HG02610 (cell line): ENCODE measurements at regions not wholly inside any gene's neighbourhood (a gene's known extent, or its start where the extent isn't known, plus 50 kb on each side); places are given as distances from the start of the nearest gene placed in this dataset.
"Not testable (repeated sequence)": the region's sequence is repeated elsewhere in the genome, so short reads cannot be mapped to it uniquely, and the experiment has no call there.

Experiments used
- ATAC-seq: cut with Tn5 transposase; IDR thresholded peaks from one replicate; pipeline ENCODE4 v1.9.1; 2021; ENCODE audit warnings: mild to moderate bottlenecking, moderate library complexity; ENCODE audit not compliant: unreplicated experiment

- ATAC-seq = no peak
Measured at GRCh38 chr3:14252321-14253021, 73.9 kb downstream of the LSM3 start.

GRCh38 chr3:14253022-14253706, 74.5 kb downstream of the LSM3 start:
- no peak for ATAC-seq

DNA sequence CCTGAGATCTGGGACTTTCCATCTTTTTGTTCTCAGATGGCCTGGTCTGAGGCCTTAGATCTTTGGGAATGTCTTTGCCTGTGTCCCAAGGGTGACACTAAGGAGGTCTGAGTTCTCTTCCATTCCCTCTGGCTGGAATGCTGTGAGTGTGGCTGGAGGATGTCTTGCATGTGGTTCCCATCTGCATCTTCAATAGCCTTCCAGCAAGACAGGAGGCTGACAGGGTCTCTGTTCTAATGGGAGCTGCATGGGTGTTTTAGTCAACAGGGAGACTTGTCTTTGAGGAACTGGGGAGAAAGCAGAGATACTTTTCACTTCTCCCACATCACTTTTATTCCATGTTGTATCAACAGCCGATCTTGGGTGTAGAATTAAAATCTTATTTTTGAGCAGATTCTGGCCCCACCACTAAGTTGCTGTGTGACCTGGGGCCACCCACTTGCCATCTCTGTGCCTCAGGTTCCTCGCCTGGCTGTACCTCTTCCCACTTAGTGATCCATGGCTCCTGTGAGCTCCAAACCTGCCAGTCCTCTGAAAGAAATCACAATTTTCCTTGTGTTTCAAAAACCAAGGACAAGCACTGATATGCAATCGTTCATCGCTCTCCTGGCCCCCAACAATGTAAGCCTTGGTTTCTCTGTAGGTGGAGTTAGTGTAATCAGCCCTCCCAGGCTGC, 75.2 kb downstream of the LSM3 start:
- ATAC-seq = no peak

DNA sequence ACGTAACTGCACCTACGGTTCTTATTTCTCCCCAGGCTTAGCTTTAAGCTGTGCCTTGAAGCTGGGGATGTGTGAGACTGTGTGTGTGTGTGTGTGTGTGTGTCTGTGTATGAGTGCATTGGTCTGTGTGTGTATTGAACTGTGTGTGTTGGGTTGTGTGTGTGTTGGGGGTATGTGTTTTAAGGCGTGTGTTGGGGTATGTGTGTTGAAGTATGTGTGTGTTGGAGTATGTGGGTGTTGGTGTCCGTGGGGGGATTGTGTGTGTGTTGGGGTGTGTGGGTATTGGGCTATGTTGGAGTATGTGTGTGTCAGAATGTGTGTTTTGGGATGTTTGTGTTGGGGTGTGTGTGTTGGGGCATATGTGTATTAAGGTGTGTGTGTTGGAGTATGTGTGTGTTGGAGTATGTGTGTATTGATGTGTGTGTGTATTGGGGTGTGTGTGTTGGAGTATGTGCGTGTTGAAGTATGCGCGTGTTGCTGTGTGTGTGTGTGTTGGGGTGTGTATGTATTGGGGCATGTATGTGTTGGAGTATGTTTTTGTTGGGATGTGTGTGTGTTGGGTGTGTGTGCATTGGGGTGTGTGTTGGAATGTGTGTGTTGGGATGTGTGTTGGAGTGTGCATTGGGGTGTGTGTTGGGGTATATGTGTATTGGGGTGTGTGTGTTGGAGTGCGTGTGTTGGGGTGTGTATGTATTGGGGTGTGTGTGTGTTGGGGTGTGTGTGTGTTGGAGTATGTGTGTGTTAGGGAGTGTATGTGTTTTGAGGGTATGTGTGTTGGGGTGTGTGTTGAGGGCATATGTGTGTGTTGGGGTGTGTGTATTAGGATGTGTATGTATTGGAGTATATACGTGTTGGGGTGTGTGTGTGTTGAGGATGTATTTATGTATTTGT, 76.4 kb downstream of the LSM3 start:
- no peak for ATAC-seq

DNA sequence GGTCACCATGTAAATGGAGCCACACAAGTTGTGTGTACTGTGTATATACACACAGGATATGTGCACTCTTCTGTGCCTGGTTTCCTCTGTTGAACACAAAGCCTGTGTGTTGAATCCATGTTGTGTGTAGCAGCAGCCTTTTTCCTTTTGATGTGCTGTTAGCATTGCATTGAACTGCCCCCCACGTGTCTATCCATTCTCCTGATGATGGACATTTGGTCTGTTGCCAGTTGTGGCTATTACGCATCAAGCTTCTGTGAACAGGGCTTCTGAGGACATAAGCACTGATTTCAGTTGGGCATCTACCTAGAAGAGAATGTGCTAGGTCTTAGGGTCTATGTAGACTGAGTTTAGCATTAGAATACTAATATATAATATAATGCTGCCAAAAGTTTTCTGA, 77.4 kb downstream of the LSM3 start:
- ATAC-seq = no peak

GRCh38 chr3:14256561-14257342, 78.1 kb downstream of the LSM3 start:
- no peak for ATAC-seq

DNA sequence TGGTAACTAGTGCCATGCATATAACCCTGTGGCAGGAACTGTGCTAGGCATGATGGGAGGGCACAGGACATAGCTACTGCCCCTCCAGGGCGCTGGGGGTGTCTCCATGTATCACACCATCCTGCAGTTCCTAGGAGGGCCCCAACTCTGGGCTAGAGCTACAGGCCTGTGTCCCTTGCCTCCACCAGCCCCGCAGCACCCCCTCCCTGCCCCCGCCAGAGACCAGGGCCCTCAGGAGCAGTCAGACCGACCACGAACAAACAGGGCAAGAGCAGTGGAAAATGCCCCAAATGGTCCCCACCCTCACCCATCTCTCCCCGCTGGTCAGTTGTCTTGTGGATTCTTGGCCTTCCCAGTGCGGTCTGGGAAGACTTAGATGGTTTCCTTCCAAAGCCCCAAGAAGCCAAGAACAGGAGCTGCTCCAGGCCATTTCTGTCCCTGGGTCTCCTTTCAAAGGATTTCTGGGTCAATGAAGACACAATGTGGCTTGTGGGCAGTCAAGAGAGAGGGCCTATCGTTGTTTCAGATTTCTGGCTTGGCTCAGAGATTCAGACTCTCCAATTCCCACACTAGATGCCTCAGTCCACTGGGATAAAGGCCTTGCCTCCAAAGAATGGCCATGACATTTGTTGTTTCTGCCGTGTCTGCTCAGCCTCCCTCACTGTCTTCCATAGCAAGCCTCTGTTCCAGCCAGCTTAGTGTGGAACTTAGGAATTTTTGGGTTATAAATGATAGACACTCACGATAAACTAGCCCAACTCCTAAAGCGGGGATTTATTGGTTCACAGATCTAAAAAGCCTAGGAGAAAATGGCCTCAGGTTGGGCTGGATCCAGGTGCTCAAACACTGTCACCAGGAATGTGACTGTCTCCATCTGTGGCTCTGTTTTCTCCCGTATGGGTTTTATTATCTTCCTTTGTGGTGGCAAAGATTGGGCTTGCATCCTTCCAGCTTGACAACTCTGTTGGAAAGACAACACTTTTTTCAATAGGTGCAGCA, 80.6 kb downstream of the LSM3 start:
- no peak for ATAC-seq

DNA sequence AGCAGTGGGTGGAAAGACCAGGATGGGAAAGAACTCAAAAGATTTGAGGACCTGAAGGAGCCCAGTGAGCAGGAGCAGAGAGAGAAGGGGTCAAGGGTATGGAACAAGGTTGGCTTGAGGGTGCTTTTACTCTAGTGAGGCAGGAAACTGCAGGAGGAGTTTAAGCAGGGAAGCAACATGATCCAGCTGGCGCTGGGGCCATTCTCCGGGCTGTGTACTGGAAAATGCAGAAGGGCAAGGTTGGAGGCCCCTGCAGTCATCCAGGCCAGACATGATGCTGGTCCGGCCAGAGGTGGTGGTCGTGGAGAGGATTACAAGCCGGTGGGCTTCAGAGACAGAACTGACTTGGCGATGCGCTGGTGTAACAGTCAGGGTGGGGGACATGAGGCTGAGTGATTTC, 81.8 kb downstream of the LSM3 start:
- ATAC-seq = no peak

- ATAC-seq = no peak
Measured at GRCh38 chr3:14261229-14261628, 82.6 kb downstream of the LSM3 start.

GRCh38 chr3:14262212-14262611, 83.6 kb downstream of the LSM3 start:
- ATAC-seq = no peak

GRCh38 chr3:14262867-14263266, 84.2 kb downstream of the LSM3 start:
- no peak for ATAC-seq

DNA sequence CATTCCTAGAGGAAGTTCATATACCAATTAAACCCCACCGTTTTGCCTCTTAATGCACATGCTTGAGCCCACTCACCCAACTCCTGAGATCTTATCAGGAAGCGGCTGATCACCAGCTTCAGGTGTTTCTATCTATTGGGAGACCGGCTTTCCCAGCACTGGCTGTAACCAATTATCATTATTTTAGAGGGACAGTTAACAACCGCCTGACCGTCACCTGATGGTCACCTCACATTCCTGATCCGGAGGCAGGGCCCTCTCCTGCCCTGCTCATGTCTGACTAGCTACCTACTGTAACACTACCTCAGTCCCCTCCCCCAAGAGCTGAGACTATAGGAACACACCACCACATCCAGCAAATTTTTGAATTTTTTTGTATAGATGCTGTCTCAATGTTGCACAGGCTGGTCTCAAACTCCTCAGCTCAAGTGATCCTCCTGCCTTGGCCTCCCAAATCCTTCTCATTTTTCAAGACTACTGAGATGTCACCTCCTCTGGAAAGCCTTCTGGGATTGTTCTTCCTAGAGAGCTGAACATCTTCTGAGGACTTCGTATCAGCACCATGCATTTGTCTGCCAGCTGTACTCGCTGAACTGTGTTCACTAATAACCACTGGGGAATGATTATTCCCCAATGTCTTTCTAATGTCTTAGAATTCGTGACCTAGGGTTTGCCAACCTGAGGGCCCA, 84.8 kb downstream of the LSM3 start:
- ATAC-seq = no peak

DNA sequence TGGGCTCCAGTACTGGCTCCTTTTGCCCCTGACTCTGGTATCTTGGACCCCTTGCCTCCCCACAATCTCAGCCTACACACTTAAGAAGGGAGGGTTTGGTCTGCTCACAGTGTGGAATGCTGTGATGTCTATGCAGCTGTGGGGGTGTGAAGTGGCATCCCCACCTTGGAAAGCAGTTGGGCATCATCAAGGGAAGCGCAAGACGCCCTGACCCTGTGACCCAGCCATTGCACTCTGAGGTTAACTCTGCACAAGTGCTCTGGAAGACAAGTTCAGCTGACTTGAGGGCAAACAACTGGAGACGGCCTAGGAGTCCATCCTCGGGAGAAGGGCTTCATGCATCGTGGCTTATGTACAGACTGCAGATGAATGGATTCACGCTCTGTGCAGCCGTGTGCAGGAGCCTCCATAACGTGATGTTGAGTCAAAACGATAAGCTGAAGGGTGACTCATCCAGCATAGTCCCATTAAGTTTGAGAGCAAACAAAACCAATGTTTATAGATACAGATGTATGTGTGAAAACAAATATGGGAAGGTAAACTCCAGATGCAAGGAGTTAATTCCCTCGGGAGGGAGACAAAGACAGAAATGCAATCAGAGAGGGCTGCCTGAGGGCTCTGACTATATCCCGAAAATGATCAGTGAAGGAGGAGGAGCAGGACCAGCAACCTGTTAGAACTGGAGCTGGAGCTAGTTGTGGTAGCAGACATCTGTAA, 86.8 kb downstream of the LSM3 start:
- ATAC-seq = peak; percentile 53

- no peak for ATAC-seq
Measured at GRCh38 chr3:14266361-14266760, 87.7 kb downstream of the LSM3 start.

GRCh38 chr3:14267976-14268375, 89.4 kb downstream of the LSM3 start:
- ATAC-seq = no peak

DNA sequence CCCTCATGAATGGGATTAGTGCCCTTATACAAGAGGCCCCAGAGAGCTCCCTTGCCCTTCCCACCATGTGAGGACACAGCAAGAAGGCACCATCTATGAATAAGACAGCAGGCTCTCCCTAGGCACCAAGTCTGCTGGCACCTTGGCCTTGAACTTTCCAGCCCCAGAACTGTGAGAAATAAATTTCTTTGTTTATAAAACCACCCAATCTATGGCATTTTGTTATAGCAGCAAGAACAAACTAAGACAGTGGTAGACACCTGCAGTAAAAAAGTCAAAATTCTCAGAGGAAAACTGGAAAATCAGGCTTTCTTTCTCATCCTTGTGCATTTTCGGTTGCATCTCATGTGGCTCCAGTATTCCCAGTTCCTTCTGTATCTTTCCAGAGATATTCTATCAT, 90.3 kb downstream of the LSM3 start:
- no peak for ATAC-seq

DNA sequence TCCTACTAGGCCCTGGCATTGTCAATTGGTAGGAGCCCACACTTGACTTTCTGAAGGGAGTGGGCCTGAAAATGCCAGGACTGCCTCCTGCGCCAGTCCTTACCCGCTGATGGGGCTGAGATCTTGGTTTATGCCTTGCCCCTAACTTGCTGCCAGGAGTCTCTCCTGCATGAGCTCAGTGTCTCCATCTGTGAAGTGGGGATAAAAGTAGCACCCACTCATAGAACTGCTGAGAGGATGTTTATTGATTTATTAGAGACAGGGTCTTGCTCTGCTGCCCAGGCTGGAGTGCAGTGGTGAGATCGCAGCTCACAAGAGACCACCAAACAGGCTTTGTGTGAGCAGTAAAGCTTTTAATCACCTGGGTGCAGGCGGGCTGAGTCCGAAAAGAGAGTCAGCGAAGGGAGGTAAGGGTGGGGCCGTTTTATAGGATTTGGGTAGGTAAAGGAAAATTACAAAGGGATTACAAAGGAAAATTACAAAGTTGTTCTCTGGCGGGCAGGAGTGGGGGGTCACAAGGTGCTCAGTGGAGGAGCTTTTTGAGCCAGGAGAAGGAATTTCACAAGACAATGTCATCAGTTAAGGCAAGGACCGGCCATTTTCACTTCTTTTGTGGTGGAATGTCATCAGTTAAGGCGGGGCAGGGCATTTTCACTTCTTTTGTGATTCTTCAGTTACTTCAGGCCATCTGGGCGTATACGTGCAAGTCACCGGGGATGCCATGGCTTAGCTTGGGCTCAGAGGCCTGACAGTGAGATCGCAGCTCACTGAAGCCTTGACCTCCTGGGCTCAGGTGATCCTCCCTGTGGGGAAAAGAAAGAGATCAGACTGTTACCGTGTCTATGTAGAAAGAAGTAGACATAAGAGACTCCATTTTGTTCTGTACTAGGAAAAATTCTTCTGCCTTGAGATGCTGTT, 93.7 kb downstream of the LSM3 start:
- ATAC-seq = not testable (repeated sequence)
